GM21390 (cell line): ENCODE measurements at regions not wholly inside any gene's neighbourhood (a gene's known extent, or its start where the extent isn't known, plus 50 kb on each side); places are given as distances from the start of the nearest gene placed in this dataset.
"Not testable (repeated sequence)": the region's sequence is repeated elsewhere in the genome, so short reads cannot be mapped to it uniquely, and the experiment has no call there.

Experiments used
- ATAC-seq: cut with Tn5 transposase; IDR thresholded peaks from one replicate; pipeline ENCODE4 v1.9.1; 2021; ENCODE audit not compliant: unreplicated experiment

- ATAC-seq: no peak
Observed at GRCh38 chr18:961644-962355, 57.1 kb downstream of the ADCYAP1 start.

GRCh38 chr18:963276-963675, 58.6 kb downstream of the ADCYAP1 start:
- no peak for ATAC-seq

DNA sequence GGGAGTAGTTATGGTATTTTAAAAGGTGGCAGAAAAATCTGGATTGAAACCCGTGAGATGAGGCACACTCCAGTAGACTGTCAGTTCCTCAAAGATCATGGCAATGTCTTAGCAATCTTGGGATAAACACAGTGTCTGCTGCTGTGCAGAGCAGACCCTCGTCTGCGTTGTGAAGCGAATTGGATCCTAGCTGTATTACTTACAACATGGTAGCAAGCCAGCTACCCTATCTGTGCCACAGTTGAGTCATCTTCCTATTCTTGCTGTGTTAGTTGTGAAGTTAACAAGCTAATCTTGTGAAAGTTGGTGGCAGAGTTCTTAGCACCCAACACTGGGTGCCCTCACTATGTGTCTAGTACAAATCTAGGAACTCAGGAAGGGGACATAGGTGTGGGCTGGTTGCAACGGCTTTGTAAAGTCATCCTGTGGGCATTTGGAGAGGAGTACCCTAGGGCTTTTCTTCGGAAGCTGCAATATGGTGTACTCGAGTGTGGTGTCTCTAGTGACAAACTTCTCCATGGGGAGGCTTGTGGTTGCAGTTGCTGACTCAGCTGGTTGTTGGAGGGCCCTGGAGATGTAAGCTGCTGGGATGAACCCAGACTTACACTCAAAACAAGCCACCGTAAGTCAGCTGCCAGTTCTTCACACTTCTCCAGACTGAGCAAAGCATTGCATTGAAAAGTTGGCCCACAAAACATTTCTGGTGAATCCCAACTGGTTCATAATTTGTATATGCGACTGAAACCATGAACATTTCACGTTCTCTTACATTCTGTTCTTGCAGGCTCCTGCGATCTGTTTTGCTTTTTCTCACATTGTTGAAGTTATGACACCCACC, 61.5 kb downstream of the ADCYAP1 start:
- ATAC-seq: no peak

GRCh38 chr18:966759-967576, 62.3 kb downstream of the ADCYAP1 start:
- ATAC-seq: no peak

- ATAC-seq: not testable (repeated sequence)
Observed at GRCh38 chr18:968910-969309, 64.2 kb downstream of the ADCYAP1 start.

DNA sequence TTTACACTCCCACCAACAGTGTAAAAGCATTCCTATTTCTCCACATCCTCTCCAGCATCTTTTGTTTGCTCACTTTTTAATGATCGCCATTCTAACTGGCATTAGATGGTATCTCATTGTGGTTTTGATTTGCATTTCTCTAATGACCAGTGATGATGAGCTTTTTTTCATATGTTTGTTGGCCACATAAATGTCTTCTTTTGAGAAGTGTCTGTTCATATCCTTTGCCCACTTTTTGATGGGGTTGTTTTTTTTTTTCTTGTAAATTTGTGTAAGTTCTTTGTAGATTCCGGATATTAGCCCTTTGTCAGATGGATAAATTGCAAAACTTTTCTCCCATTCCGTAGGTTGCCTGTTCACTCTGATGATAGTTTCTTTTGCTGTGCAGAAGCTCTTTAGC, 64.6 kb downstream of the ADCYAP1 start:
- ATAC-seq: not testable (repeated sequence)

DNA sequence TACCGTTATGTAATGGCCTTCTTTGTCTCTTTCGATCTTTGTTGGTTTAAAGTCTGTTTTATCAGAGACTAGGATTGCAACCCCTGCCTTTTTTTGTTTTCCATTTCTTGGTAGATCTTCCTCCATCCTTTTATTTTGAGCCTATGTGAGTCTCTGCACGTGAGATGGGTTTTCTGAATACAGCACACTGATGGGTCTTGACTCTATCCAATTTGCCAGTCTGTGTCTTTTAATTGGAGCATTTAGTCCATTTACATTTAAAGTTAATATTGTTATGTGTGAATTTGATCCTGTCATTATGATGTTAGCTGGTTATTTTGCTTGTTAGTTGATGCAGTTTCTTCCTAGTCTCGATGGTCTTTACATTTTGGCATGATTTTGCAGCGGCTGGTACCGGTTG, 69.9 kb downstream of the ADCYAP1 start:
- not testable (repeated sequence) for ATAC-seq

- ATAC-seq: not testable (repeated sequence)
Observed at GRCh38 chr18:976393-977128, 71.9 kb downstream of the ADCYAP1 start.

DNA sequence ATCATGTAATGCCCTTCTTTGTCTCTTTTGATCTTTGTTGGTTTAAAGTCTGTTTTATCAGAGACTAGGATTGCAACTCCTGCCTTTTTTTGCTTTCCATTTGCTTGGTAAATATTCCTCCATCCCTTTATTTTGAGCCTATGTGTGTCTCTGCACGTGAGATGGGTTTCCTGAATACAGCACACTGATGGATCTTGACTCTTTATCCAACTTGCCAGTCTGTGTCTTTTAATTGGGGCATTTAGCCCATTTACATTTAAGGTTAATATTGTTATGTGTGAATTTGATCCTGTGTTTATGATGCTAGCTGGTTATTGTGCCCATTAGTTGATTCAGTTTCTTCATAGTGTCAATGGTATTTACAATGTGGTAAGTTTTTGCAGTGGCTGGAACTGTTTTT, 72.7 kb downstream of the ADCYAP1 start:
- not testable (repeated sequence) for ATAC-seq

- ATAC-seq: not testable (repeated sequence)
Observed at GRCh38 chr18:977732-978131, 73.1 kb downstream of the ADCYAP1 start.

DNA sequence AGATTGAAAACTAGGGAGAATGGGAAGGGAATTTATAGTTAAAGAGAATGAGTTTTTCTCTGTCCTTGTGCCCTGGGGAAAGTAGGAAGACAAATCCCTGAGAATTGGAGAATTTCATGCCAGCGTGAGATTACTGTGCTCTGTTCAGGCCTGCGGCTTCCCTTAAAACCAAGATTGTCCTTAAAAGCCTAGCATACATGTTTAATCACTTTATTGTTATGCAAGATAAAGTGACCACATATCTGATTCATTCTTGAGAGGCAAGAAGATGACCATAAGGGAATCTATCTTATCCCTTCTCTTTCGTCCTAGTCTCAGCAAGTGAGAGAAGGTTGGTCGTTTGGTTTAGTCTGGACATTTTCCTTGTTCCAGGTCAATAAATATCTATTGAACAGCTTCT, 75.9 kb downstream of the ADCYAP1 start:
- ATAC-seq: no peak

GRCh38 chr18:984004-984403, 79.3 kb downstream of the ADCYAP1 start:
- ATAC-seq: no peak

GRCh38 chr18:985212-985661, 80.6 kb downstream of the ADCYAP1 start:
- no peak for ATAC-seq

DNA sequence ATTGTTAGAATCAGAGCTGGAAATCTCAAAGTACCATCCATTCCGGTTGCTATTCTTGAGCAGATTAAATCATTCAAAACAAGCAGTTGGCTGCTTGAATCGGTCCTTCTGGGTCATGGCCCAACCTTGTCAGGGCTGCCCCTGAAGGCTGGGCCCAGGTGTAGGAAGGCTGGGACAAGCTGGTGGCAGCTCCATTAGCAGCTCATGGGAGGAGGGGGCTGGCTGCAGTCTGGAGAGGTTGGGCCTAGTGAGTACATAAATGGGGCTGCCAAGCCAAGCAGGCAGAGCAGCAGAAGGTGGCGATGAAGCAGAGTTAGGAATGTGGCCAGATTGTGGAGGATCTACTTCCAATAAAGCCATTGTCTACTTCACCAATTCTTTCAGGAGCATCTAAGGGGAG, 81.4 kb downstream of the ADCYAP1 start:
- ATAC-seq: no peak

GRCh38 chr18:986552-986951, 81.9 kb downstream of the ADCYAP1 start:
- no peak for ATAC-seq

DNA sequence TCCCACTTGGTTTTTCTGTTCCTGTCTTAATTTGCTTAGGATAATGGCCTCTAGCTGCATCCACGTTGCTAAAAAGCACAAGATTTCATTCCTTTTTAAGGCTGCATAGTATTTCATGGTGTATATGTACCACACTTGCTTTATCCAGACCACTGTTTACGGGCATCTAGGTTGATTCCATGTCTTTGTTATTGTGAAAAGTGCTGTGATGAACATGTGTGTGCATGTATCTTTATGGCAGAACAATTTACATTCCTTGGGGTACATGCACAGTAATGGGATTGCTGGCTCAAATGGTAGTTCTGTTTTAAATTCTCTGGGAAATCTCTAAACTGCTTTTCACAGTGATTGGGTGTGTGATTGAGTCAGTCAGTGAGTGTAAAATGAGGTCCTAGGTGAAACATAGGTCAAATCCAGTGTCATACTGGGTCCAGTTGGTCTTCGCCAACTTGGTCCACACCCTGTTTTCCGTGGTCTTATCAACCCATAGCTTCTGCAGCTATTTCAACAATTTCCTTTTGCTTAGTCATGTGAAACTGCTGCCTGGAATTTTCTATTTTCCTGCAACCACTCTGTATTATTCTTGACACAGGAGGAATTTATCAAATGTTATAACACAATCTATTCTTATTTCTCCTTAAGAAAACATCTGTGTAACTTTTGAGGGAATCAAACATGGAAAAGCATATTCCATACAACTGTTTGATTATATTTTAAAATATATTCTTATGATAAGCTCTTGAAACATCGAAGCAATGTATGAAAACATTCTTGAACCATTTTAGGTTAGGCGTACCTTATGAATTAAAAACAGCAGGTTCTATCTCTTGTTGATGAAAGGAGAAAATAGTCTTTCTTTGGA, 82.9 kb downstream of the ADCYAP1 start:
- ATAC-seq: no peak

GRCh38 chr18:989425-989824, 84.8 kb downstream of the ADCYAP1 start:
- ATAC-seq: no peak

GRCh38 chr18:990197-990596, 85.5 kb downstream of the ADCYAP1 start:
- no peak for ATAC-seq

DNA sequence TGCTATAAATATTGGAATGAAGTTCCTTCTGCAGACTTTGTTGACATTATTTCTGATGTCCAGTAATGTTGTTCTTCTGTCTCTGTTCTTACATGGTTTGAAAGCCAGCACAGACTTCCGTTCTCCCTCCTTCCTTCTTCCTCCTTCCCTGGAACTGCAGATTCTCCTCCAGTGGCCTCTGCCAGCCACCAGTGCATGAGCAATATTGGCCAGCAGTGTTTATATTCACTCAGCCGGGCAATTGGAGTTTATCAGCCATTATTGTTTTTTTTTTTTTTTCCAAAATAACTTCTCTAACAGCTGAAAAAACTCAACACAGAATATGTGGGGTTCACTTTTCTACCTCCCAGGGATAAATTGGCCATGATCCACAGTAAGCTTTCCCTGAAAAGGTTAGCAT, 86.8 kb downstream of the ADCYAP1 start:
- no peak for ATAC-seq

DNA sequence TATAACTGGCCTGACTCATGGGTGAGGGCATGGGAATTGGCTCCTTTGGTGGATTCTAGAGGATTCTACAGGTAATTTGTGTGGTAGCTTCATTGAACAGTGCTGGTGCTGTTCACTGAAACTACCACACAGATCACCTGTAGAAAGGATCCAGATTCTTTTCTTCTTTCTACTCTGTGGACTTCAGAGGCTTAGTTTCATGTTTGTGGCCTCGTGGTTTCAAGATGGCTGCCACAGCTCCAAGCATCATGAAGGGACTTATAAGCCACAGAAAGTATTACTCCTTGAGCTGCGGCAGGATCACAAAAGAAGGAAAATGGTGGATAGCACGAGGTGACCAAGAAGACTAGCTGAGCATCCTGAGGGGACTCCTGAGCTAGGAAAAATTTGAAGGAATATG, 88.9 kb downstream of the ADCYAP1 start:
- no peak for ATAC-seq
